NCI-H2107 (cell line): ENCODE measurements at regions not wholly inside any gene's neighbourhood (a gene's known extent, or its start where the extent isn't known, plus 50 kb on each side); places are given as distances from the start of the nearest gene placed in this dataset.

Source experiments
- DNase-seq: peaks from one replicate; lab custom pipeline; 2025; lab: John Stamatoyannopoulos, UW

DNA sequence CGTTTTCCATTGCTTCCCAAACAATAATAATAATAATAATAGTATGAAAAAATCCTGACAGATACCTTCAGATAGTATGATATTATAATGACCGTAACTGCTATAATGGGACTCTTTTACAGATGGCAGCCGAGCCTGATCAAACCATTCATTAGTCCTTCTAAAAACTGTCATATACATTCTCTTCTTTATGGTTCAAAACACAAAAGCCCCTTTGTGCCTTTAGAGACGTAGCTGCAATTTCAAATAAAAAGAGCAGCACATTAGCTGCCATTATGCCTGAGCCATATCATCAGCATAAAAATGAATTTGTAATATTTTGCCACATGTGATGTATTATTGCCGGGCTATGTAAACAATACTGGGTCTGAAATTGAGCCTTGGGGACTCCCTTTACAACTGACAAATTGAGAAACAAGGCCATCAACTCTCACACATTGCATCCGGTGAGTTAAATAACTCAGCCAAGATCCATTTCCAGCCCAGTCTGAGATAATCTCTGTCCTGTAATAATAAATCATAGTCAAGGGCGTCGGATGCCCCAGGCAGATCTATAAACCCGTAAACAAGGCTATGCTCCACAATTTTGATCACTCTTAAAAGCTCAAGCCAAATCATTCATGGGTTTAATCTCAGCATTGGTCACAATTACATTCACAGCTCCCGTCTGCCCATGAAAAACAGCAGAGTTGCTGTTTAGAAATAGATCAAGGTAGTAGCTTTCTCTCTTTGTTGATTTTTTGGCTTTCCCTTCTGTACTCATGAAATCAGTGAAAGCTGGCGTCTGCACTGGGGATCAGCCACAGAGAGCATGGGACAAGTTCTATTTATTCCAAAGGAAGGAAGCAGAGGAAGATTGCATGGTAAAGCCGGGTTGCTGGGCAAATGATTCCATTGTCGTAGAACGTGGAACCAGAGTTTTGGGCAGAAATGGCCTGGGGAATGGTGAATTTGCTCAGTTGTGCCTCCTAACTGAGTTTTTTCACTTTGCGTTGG lies 150.1 kb upstream of the BMPER start:
- DNase-seq: no peak

GRCh38 chr7:33757050-33757449 lies 148.3 kb upstream of the BMPER start:
- DNase-seq: no peak

GRCh38 chr7:33757563-33758165 lies 147.7 kb upstream of the BMPER start:
- DNase-seq: no peak

DNA sequence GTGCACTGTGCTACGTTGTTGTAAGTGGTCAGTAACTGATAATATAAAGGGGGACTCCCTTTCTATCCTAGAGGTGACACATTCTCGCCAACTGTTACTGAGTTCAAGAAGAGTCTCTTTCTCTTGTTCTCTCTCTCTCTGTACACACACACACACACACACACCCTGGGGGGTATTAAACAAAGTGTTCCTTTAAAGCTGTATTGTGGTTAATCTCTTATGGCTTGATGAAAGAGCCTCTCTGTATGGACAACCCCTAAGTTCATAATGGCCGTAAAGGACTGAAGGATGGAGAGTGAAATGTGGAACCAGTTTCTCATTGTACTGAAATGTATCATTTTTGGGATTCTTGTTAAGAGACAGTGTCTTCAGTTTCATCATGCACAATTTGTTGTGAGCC lies 145.2 kb upstream of the BMPER start:
- no peak for DNase-seq

DNA sequence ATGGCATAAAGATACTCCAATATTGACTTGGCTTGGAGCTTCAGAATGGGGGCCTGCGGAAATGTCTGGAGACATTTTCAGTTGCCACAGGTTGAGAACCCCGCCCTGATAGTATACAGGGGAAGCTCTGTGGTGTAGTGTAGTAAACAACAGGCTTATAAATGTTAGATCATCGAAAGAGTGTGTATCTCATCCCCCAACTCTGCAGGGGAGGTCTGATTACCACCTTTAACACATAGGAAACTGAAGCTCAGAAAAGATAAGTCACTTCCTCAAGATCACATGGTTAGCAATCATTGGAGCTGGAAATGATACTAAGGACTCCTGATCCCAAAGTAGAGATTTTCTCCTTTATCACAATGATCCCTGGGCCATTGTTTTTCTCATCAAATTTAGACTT lies 144.5 kb upstream of the BMPER start:
- no peak for DNase-seq

DNA sequence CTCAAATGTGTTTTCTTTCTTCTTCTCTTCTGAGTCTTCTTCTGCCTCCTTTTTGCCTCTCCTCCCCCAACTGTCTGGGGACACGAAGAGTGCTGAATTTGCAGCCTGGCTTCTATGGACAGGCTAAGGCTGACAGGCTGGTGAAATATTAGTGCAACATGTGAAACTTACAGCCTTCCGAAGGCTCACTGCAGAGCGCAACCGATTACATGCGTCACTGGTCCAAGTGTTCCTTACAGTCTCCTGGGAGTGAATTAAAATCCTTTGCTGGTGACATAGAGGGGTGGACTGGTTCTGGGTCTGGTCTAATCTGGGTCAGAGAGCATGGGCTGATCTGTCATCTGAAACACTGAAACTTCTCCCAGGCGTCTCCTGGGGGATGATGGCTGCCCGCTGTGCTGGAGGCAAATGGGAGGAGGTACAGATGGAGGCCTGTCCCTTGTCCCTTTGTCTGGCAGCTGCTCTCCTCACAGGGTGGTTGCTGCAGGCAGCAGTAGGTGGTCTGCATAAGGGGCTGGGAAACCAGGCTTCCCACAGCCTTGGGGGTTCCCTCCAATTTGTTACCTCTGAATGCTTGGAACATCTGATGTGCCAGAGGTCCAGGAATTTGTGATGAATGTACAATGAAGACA lies 143.8 kb upstream of the BMPER start:
- DNase-seq: no peak

GRCh38 chr7:33762151-33762910 lies 143.0 kb upstream of the BMPER start:
- DNase-seq: no peak

- DNase-seq: no peak
These were observed 142.4 kb upstream of the BMPER start for GRCh38 chr7:33762911-33763306.

- DNase-seq: no peak
These were observed 140.4 kb upstream of the BMPER start for GRCh38 chr7:33764752-33765451.

GRCh38 chr7:33766405-33766804 lies 138.9 kb upstream of the BMPER start:
- DNase-seq: no peak

- no peak for DNase-seq
These were observed 135.4 kb upstream of the BMPER start for GRCh38 chr7:33769930-33770329.

- no peak for DNase-seq
These were observed 134.8 kb upstream of the BMPER start for GRCh38 chr7:33770576-33770975.

DNA sequence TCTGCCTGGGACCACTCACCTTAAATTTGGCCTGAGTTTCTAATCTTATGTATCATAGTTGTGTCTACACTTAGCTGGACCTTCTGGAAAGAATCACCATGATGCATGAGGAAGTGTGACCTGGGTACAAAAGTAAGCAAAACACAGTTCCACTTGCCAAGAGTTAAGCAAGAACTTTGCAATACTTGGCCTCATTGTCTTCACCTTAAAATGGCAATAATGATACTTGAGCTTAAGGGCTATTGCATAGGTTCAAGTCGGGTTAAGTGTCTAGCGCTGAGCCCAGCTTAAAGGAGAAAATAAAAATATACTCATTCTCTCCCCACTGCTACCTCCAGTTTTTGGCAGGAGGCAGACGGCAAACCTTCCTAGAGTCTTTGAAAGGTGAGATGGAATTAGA lies 133.9 kb upstream of the BMPER start:
- DNase-seq: no peak

DNA sequence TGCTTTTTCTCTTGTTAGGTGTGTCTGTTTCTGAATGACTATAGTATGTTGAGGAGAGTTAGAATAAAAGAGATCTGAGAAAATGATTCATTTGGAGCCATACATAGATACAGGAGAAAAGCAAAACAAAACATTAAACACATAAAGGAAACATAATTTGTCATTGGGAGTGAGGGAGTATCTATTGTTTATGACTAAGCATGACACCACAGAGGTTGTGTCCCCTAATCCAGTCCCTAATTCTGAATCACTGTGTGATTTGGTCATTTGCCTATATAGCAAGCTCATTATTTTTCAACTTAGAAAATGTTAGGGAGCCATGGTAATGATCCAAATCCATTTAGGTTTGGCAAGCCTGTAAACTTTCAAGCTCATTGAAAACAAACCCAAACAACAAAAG lies 132.3 kb upstream of the BMPER start:
- no peak for DNase-seq

GRCh38 chr7:33774762-33775523 lies 130.4 kb upstream of the BMPER start:
- DNase-seq: no peak

DNA sequence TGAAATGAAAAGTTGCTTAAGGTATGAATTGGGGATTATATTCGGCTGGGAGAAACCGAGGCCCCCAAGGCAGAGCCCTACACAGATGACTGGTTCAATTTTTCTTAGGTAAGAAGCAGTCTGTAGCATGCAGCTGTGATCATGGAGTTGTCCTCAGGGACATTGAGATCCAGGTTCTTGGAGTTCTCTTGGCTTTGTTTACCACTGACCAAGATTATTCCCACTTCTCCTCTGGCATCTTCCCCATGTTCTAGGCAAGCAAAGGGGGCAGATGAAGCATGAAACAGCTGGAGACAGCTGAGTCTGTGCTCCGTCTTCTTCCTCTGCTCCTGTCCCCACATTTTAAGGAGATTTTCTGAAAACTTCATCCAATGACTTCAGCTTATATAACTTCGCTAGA lies 129.5 kb upstream of the BMPER start:
- no peak for DNase-seq

DNA sequence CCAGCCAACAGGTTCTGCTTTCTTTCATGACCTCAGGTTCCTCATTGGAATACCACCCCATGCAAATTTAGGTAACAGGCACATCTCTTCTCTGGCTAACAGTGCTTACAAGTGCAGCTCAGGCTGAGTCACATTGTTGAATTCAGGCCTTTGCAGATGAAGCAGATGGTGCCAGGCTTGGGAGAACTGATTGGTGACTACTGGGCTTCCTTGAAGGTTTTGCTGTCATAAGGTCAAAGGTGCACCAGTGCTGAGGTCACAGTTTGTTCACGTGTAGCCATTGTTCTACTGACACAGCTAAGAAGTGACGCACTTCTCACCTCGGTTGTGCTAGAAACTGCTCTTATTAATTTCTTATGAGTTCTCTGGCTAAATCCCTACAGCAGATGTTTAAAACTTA lies 128.6 kb upstream of the BMPER start:
- DNase-seq: no peak

DNA sequence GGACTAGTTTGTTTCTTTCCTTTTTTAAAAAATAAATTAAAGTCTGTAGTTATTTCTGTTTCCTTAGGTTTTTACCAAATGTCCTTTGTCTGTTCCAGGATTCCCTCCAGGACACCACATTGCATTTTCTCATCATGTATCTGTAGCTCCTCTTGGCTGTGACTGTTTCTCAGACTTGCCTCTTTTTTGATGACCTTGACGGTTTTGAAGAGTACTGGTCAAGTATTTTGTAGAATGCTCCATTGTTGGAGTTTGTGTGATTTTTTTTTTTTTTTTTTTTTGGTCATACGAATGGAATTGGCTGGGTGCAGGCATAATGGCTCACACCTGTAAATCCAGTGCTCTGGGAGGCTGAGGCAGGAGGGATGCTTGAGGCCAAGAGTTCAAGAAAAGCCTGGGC lies 127.1 kb upstream of the BMPER start:
- DNase-seq: no peak

- no peak for DNase-seq
These were observed 126.1 kb upstream of the BMPER start for GRCh38 chr7:33779216-33779615.

DNA sequence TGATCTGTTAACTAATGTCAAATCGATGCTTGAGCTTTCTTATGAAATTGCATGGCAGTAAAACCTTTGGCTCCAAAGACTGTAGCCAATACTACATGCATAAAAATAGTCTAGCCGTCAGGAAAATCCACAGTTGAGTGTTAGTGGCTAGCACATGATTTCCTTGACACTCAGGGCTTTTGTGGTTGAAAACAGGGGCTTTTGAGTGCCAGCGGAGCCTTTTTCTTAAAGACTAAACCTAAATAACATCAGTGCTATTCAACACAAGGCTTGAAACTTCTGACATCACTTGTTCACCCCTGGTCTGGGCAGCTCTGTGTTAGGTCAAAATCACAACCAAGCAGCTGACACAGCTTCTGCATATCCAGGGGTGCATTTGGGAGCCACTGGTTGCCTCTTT lies 124.2 kb upstream of the BMPER start:
- no peak for DNase-seq

GRCh38 chr7:33781796-33782195 lies 123.5 kb upstream of the BMPER start:
- DNase-seq: no peak
